SIG-M5 treated with dmso at 0.1 percent for 504 hours (cell line): ENCODE measurements at regions not wholly inside any gene's neighbourhood (a gene's known extent, or its start where the extent isn't known, plus 50 kb on each side); places are given as distances from the start of the nearest gene placed in this dataset.

ENCODE experiments used
- DNase-seq: peaks from one replicate; lab custom pipeline; 2025; ENCODE audit not compliant: unreplicated experiment; lab: John Stamatoyannopoulos, UW

DNA sequence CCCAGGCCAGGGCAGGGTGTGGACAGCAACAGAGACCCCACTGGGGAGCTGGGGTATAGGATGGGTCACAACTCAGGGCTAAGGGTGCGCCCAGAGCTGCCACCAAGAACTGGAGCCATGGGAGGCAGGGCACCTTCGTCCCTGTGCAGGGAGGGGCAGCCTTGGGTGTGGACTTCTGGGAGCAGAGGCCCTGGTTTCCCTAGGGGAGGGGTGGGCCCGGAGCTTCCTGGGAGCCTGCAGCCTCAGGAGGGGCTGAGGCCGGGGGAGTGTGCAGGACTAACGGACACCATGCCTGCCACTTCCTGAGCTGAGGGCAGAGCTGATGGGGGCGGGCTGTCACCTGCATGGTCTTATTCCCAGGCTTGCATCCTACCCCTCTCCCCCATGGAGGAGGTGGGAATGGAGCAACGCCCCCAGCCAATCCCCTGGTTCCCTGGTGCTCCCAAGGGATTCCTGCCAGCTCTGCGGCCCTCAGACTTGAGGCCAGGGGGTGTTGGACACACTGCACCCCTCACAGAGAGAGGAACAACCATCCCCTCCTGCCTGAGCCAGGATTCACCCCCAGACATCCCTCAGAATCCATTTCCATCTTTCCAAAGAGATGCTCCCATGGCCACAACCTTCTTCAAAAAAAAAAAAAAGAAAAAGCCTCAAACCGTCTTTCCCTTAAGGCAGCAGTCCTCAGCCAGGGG is 225.7 kb downstream of the CTTN start:
- no peak for DNase-seq

DNA sequence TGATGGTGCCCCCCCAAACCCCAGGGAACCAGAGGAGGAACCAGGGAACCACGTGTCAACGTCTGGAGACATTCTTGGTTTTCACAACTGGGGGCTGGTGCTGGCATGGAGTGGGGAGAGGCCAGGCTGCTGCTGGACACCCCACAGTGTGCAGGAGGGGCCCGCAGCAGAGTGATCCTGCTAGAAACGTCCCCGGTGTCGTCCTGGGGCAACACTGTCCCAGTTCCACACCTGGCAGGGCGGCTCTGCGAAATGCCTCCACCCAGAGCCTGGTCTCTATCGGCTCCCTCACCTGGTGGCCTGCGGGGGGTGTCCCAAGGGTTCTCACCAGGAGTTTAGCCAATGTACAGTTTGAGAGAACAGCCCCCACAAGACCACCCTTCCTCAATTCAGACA is 226.3 kb downstream of the CTTN start:
- no peak for DNase-seq

DNA sequence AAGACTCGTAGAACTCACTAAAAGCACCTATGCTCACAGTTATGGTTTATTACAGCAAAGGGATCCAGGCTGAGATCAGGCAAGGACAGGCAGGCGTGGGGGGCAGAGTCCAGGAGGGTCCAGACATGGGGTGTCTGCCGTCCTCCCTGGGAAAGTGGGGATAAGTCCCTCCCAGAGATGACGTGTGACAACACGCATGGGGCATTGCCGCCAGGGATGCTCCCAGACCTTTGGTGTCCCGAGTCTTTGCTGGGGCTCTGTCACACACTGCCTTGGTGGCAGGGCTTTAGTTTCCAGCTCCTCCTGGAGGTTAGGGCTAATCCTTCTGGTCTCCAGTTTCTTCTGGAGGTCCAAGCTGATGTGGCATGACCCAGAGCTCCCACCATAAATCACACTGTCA is 226.7 kb downstream of the CTTN start:
- no peak for DNase-seq

DNA sequence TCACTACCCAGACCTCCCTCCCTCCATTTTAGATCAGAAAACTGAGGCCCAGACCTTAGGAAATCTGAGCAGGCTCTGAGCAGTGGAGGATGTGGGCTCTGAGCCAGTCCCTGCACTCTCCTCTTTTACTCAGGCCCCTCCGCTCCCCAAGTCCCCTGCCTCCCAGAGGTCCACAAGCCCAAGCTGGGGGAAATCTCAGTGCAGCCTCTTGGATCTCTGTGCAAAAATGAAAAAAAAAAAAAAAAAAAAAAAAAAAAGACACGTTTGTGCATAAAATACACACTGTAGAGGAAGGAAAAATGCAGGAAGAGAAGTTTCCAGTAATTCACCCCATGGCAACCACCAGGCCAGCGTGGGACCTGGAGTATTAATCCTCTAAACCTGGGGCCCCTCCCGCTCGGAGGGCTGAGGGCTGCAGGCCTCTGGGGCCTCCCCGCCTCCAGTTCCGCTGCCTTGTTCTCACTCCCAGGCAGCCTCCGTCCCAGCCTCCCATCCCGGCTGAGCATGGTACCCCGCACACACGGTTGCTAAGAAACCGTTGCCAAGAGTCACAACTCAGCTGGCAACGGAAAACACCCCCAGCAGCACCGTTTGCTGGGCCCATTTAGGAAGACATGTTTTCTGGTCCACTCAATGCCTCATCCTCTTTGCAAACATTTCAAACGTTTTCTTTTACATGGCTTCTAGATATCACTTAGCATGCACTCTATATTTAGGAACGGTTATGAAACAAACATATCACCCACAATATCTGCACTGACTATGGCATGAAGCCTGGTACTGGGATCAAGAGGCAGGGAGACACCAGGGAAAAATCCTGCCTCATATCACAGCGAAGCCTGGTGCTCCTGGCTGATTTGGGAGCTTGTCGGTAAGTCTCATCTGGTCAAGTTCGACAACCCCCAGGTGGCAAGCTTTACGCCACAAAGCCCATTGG is 227.5 kb downstream of the CTTN start:
- no peak for DNase-seq

DNA sequence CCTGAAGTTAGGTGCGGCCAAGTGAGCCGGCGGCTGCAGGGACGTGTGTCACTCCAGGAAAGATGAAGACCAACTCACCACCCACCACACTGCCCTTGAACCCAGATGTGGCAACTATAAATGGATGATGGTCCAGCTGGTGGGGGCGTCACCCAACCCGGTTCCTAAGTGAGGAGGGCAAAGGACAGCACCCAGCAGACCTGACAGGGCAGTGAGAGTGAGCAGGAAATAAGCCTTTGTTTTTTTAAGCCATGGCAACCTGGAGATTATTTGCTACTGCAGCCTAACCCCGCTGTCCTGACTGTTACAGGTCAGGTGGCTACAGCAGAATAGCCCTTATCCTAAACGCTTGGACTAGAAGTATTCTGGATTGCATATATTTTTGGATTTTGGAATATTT is 228.9 kb downstream of the CTTN start:
- DNase-seq: peak; percentile 10

DNA sequence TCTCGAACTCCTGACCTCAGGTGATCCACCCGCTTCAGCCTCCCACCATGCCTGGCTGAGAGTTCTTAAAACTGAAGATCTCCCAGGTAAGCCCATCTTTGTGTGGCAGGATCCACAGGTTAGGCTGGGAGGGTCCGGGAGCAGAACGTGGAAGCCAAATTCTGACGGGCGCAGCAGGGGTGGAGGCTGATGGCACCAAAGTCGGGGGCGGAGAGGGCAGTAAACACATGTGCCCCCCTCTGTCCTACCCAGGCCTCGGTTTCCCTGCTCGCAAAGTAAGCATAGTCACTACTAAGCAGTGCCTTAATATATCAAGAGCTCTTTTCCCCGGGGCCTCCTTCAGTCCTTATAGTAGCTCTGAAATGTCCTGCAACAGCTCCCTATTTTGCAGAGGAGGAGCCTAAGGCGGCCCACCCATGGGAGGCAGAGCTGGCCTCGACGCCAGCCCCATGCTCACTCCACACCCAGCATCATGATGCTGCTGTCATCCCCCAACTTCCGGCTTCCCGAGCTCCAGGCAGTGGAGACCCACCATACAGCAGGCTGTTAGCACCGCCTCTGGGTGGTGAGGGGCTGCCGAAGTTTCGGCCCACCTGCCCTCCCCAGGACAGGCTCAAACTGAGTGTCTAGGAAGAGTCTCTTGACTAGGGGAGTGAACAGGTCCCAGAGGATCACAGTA is 230.0 kb downstream of the CTTN start:
- DNase-seq: no peak

DNA sequence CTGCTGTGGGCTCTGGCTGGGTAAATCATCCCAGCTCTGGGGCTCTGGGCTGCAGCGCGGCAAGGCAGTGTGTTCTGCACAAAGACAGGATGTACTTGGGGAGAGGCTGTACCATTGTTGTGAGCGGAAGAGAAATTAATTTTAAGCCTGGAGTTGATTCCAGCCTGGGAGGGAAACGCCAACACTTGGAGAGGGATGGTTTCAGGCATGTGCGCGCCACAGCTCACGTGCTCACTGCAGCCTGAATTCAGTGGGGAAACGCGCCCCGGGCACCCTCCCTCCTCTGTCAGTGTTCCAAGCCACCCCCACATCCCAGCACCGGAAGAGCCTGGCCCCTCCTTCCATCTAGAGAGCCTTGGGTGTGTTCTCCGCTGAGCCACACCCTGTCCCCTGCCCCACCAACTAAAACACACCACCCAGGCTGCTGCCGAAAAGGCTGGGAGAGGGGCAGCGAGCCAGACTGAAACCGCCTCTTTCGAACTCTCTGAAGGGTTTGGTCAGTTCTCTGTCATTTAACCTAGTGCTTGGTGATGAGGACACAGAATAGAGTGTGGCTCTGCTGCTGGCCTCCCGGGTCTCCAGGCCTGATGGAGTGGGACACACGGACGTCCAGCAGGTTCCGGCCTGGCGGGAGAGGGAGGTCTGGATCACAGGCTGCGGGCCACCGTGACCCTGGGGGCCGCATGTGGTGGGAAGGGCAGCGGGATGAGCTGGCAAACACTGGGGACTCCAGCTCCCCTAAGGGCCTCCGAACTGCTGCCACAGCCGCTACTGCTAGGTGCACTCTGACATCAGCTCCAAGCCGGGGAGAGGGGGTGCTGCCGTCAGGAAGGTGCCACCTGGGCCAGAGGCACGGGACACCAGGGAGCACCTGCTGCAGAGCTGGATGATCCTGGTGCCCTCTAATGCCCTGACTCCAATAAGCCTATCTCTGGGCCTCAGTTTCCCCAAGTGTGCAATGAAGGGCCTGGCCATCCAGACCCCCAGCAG is 230.8 kb downstream of the CTTN start:
- no peak for DNase-seq

DNA sequence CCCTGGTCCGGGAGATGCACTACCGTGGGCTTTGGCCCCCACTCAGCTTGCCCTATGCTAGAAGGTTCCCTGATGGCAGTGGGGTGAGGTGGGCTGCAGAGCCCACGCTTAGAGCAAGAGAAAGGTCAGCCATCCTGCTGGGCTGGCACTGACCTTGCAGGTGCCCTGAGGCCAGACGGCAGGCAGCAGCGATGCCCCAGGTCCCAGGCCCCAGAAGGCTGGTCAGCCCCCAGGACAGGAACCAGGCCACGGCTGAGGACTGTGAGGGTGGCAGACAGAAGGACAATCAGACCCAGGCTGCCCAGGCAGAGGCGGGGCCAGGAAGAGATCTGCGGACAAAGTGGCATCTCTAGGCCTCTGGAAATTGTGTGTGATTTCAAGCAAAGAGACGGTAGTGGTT is 231.7 kb downstream of the CTTN start:
- DNase-seq: no peak

DNA sequence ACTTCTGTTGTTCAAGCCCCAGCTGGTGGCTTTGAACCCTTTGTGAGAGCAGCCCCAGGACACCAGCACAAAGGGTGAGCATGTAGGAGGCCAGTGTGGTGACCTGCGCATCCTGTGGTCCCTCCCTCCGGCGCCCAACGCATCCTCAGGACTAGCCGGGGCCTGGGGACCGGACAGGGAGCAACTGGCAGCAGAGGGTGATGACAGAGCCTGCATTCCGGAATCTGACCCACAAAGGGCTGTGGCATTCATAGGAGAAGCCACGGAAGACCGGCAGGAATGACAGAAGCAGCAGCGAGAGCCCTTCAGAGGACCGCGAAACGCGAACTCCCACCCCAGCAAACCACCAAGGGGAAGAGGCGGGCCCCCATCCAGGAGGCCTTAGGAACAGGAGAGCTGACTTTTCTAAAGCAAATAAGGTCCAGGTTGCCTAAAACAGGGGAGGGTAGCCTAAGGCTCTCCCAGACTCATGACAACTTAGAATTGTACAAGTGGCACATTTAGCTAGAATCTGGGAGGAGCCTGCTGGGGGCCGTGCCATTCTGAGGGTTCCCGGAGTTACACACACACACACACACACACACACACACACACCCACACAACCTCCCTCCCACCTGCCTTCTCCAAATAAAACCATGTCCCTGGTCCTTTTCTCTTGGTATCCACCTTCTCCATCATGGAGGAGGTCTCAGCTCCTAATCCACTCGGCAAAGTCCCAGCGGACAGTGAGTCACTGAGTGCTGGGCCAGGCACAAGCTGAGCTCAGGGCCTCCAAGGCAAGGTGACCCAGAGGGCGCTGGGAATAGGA is 232.7 kb downstream of the CTTN start:
- no peak for DNase-seq

DNA sequence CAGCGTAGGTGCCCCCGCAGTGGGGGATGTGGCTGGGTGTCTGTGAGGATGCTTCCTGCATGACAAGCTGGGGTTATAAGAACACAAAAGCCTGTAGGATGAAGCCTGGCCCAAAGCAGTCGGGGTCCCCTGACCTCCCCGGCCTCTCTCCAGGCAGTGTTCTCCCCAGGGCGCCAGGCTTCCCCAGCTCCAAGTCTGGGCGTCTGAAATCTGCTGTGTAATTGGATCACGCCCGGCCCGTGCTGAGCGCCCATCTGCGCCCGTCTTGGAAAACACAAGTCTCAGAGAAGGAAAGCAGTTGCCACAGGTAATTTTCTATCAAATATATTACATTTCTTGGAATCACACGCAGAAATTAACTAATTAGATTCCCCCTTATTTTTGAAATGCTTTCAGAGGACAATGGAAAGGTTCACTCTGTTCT is 233.3 kb downstream of the CTTN start:
- DNase-seq: no peak

DNA sequence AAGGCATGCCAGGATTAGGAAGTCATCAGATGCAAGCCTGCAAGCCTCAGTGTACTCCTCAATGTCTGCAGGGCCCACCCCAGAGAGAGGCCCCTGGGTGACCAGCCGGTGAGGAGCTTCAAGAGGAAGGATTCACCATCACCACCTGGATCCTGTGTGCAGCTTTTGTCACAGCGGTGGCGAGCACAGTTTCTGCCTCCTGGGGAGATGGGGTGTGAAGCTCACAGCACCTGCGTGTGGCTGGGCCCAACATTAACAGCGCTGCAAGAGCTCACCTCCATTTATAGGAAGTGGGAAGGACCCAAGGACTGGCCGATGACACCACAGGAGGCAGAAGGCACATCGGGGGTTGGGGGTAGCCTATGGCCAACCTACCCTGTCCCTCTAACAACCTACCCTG is 235.3 kb downstream of the CTTN start:
- DNase-seq: no peak

DNA sequence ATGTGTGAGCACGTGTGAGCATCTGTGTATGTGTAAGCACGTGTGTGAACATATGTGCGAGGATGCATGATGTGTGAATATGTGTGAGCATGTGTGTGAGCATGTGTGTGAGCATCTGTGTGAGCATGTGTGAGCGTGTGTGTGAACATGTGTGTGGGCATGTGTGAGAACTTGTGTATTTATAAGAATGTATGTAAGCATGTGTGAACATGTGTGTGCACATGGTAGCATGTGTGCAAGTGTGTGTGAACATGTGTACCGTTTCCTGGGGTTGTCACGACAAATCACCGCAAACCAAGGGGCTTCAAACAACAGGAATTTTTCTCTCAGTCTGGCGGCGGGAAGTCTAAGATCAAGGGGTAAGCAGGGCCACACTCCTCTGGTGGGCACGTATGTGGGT is 238.3 kb downstream of the CTTN start:
- no peak for DNase-seq

DNA sequence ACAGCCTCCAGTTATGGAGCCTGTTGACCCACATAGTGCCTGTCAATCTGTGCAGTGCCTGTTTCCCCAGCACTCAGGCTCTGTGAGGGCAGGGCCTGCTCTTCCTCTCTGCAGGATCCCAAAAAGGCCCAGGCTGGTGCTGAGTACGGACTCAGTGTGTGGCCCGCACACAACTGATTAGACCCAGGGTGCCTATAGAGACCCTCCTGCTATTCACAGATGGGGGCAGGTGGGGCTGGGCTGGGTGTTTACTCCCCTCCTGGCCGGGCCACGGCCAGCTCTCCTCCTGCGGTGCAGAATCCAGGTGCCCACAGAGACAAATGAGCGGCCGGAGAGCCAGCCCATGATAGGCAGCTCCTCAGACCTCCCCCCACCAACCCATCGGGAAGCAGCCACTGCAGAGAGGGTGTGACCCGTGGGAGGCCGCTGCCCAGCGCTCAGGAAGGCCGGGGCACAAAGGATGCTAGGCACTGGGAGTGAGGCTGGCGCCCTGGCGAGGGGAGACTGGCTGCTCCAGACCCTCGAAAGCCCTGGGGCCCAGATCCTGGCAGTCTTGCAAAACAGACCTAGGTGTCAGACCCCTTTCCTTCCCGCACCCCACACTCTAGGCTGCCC is 239.0 kb downstream of the CTTN start:
- no peak for DNase-seq

DNA sequence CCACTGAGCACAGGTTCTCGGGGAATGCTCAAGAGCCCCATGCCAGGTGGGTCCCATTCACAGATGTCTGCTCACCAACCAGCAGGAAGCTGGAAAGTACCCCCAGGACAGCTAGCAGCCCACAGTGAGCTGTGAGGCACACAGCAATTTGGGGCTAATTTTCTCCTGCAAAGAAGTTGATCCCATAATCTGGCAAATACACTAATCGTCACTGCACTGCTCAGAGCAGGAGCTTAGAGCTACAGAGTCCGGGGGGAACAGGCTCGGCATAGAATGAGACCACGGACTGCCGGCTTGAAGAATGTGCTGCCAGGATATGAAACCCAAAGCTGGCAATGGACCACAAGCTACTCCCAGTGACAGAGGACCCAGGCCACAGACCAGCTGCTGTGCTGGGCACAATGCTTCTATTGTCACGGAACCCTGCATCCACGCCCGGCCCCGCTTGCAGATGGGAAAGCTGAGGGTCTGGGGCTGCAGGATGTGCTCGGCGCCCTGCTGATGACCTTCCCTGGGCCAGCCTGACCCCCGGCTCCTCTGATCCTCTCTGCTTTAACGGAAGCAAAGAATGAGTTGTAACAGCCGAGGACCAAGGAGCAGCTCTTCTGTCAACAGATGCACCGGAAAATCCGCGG is 239.7 kb downstream of the CTTN start:
- DNase-seq: no peak

DNA sequence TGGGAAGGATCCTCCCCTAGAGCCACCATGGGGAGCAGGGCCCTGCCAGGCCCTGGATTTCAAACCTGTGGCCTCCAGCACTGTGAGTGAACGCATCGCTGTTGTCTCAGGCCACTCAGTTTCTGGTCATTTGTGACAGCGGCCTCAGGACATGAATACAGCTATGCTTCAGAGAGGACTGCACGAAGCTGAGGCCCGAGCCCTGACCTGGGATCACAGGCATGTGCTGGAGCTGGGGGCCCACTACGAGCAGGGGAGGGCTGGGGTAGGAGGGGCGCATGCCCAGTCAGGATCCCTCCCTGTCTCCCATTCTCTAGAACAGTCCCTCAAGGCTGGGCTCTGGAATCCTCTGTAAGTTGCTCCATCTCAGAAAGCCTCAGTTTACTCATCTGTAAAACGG is 242.1 kb downstream of the CTTN start:
- DNase-seq: no peak

DNA sequence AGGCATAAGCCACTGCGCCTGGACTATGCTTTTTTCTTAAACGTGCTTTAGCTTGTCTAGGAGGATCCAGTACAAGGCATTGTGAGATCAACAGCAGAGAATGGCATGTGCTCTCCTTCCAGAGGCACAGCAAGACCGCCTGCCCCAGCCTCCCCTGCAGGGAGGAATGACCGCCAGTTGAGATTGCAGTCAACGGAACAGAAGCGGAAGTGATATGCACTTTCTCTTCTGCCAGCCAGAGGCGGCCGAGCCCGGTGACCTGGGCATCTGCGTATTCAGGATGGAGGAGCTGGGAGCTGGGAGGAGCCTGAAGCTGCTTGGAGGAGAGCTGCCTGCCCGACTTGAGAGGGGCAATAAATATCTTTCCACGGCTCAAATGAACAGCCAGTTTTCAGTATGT is 243.0 kb downstream of the CTTN start:
- no peak for DNase-seq

DNA sequence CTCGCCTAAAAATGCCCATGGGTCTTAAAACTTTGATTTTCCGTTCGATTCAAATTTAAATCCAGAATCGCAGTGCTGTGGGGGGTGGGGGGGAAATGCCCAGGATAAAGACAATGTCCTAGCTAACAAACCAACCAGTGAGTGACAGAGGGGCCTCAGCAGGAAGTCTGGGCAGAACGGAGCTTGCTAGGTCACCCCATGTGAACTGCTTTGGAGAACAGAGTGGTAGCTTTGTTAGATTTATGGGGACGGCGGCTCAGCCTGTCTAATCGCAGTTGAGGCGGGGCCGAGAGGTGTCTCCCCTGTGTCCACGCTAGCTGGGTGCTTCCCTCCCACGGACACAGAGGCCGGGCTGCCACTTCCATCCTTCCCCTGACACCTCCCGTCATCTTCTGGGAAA is 243.9 kb downstream of the CTTN start:
- DNase-seq: no peak

DNA sequence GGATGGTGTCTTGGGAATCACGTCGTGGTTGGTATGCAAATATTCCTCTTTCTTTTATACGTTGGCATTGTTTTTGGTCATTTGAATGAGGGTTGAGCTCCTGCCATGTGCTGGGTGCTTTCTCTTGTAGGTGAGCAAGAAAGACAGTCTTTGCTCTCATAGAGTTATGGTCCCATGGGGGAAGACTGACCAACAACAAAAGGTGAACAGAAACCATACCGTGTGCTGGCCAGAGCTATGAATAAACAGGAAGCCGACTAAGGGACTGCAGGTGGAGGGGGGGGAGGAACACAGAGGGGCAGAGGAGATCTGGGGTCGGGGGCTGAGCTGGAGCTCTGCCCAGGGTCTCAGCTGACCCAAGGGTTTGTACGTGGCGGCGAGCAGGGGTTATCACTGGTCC is 245.3 kb downstream of the CTTN start:
- no peak for DNase-seq
